ENCODE measurements at regions not wholly inside any gene's neighbourhood (a gene's known extent, or its start where the extent isn't known, plus 50 kb on each side); places are given as distances from the start of the nearest gene placed in this dataset.

- DNase-seq (ENCODE audit: low read depth), result no peak
Measured at GRCh38 chr1:228977741-228978140, 242.5 kb downstream of the RHOU start.

GRCh38 chr1:228978484-228979324, 243.4 kb downstream of the RHOU start:
- DNase-seq (ENCODE audit: low read depth), result no peak

- no peak for DNase-seq (ENCODE audit: low read depth)
Measured at GRCh38 chr1:228979325-228979699, 244.0 kb downstream of the RHOU start.

- no peak for DNase-seq (ENCODE audit: low read depth)
Measured at GRCh38 chr1:228979774-228980173, 244.5 kb downstream of the RHOU start.

- no peak for DNase-seq (ENCODE audit: low read depth)
Measured at GRCh38 chr1:228980232-228980937, 245.1 kb downstream of the RHOU start.

DNA sequence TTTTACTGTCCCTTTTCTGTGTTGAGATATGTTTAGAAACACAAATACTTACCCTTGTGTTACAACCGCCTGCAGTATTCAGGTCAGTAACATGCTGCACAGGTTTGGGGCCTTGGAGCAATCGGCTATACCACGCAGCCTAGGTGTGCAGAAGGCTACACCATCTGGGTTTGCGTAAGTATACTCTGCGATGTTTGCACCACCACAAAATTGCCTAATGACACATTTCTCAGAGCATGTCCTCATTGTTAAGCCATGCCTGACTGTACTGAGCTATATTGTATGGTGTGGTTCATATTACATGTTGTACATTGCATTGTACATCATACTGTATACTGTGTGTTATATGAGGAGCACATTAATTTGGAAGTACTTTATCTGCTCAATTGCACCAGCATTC, 247.4 kb downstream of the RHOU start:
- no peak for DNase-seq (ENCODE audit: low read depth)

DNA sequence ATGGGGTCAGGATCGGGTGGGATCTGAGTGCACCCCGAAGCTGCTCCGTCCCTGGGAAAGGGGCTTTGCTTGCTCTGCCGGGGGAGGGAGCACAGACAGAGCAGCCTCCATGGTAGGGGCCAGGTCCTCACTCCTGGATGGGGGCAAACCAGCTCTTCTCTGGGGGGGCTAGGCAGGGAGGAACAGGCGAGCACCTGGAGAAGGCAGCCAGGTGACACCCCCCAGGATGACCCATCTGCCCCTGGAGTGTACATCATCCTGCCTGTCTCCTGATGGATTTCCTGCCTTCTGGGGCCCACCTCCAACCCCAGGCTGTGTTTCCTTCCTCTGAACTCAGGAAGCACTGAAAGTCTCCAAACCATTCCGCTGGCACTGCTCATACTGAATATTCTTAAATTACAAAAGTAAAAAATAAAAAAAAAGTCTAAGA, 248.0 kb downstream of the RHOU start:
- DNase-seq (ENCODE audit: low read depth), result no peak

DNA sequence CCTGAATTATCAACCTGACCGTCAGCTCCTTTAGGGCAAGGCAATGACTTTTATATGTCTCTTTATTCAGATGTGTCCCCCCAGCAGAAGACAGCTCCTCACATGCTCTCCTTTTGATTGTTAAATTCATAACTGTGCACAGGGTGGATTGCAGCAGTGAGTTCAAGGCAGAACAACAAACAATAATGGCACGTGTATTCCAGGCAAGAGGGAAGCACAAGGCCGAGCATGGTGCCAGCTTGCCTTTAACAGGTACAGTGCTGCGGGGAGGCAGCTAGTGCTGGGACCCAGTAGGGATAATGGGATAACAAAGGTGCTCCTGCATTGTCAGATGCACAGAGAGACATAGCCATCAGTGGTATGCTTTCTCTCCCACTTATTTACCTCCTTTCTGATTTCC, 248.4 kb downstream of the RHOU start:
- no peak for DNase-seq (ENCODE audit: low read depth)

DNA sequence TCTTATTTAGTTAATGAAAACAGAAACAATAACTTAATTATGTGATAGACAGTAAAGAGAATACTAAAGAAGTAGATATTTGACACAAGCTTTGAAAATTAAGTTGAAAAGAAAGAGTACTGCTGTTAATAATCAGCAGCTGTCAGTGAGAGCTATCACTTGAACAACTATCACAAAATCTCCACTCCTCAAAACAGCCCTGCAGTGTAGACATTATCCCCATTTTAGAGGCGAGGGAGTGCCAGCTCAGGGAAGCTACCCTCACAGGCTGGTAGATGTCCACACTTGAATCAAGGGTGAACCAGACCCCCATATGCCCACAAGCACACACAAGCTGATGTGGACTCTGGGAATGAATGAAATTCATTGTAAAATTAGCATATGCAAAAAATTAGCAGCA, 248.8 kb downstream of the RHOU start:
- DNase-seq (ENCODE audit: low read depth), result no peak

DNA sequence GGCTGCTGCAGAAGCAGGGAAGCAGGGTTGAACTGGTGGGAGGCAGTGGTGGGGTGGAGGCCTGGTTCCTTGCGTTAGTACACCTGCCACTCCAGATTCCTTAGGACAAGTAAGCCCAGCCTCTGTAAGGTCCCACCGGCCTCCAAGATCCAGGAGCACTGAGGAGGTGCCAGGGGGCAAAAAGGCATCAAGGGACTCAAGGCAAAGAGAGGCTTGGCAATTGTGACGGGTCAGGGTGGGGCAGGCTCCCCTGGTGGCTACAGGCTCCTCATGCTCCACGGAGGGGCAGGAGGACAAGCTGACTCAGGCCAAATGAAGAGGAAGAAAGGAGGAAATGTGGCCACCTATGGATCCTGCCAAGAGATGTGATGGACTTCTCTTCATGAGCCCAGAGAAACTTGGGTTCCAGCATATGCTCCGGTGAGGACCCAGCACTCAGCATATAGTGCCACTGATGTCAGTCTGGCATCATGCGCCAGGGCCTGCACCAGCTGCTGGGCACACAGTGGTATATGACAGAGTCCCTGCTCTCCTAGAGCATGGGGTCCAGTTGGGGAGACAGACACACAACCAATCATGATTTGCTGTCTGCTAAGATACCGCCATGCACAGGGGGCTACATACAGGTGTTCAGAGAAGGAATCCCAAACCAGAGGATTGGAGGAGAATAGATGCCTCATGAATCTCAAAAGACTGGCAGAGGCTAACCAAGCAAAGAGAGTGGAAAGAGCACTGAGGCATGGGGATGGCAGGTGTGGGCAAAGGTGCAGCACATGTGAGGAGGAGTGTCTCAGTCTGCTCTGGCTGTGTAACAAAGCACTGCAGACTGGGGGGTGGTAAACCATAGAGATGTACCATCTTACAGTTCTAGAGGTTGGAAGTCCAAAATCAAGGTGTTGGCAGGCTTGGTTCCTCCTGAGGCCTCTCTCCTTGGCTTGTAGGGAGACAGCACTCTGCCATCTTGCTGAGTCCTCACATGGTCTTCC, 249.7 kb downstream of the RHOU start:
- DNase-seq (ENCODE audit: low read depth), result no peak

GRCh38 chr1:228985661-228986060, 250.4 kb downstream of the RHOU start:
- DNase-seq (ENCODE audit: low read depth), result no peak

GRCh38 chr1:228986093-228986904, 251.0 kb downstream of the RHOU start:
- no peak for DNase-seq (ENCODE audit: low read depth)

DNA sequence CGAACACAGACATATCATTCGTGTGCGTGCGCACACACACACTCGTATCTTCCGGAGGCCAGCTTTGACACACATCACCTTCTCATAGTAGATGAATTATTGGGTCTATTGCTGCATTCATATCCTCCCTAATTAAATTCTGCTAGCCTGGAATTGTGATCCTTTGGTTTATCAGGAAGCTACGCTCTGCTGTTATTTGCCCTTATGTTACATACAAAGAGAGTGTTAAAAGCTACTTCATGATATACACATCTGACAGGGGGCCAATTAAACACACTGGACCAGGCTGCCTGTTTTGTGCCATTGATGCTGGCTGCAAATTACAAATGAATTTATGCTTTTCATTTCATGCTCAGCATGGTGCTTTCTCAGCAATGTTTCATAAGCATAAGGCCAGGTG, 252.0 kb downstream of the RHOU start:
- DNase-seq (ENCODE audit: low read depth), result no peak

- DNase-seq (ENCODE audit: low read depth), result no peak
Measured at GRCh38 chr1:228987736-228988506, 252.6 kb downstream of the RHOU start.

DNA sequence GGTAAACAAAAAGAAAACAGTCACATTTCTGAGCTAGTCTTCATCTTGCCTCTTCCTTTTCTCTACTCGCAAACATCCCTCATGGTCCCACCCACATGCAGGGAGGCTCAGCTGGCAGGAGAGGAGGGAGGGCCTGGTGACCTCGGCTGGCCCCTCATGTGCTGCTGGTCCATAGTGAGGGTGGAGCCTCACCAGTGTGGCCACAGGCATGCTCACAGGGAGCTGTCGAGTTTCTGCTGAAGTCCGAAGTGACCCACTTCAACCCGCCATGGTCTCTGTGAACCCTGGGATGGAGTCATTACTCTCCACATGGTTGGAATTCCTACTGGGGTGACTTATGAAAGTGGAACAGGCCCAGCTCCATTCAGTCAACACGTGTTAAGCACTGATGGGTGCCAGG, 253.4 kb downstream of the RHOU start:
- no peak for DNase-seq (ENCODE audit: low read depth)

GRCh38 chr1:228989176-228989575, 253.9 kb downstream of the RHOU start:
- DNase-seq (ENCODE audit: low read depth), result no peak

DNA sequence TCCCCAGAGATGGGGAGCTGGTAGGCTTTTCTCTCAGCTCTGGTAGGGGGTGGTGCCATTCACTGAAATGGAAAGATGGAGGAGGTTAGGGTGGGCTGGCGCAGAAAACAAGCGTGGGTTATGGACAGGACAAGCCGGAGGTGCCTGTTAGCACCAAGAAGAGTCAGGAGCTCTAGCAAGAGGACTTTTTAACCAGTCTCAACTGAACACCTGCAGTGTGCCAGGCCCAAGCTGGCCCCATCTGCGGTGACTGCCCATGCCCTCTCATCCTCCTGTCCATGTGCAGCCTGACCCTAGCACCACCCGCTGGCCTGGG, 254.4 kb downstream of the RHOU start:
- no peak for DNase-seq (ENCODE audit: low read depth)

DNA sequence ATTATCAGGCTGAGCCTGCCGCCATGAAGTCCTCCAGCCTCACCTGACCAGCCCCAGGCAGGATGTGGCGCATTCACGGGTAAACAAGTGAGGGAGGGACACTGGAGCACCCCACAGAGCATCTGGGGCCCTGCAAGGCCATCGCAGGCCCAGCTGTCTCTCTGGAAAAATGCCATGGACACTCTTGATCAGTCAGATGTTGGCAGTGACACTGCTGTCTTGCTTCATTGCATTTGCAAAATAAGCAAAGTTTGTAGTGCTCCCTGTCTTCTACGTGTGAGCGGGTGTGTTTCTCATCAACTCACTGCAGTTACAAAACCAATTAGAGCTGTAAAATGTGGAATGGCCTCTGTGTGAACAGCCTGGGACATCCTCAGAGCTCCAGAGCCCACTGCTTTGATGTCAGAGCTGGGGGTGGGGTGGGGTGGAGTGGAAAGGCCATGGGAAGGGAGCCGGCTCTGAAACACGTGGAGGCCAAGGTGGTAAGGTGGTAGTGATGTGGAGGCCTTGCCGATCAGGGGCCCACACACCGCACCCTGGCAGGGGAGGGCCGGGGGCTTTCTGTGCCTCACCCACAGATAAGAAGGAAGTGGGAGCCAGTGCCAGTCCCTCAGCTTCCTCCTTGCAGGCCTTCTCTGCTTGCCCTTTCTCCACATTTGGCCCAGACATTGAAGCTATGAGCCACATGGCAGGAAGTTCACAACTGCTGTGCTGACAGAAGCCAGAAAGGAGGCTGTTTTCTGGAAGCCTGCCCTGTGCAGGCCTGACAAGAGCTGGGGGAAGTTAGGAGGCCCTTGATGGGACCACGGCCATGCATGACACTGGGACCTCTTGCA, 254.9 kb downstream of the RHOU start:
- DNase-seq (ENCODE audit: low read depth), result no peak

DNA sequence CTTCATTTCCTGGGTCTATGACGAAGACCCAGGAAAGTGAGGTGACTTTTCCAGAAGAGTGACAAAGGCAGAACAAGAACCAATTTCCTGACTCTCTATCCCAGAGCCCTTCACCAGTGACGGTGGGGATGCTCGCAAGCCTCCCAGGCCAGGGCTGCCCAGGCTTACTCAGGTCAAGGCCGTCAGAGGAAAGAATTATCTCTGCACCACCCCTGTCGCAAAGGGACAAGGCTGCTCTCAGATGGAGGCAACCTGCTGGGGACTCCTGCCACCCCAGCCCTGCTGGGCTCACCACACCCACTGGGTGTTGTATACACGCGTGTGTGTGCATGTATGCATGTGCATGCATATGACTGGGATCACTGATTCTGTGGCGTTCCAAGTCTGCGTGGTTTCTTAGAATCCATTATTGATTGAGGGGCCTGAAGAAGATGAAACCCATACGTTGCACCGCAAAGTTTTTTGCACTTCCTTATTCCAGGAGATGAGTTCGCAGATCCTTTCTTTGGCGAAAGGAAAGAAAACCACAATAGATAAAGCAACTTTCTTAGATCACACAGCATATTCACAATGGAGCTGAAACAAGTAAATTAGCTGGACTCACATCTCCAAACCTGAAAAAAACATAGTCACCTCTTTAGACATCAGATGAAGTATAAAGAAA, 255.8 kb downstream of the RHOU start:
- no peak for DNase-seq (ENCODE audit: low read depth)

Measured in stimulated activated CD4-positive, alpha-beta T cell treated with anti-CD3 and anti-CD28 coated beads, Interleukin-2, amount 100 ng/mL, for 4 hours (primary cell).